ENCODE measurements at regions not wholly inside any gene's neighbourhood (a gene's known extent, or its start where the extent isn't known, plus 50 kb on each side); places are given as distances from the start of the nearest gene placed in this dataset.

GRCh38 chr5:153893817-153894216 is 144.9 kb downstream of the FAM114A2 start:
- TF ChIP-seq EGR1 (IDR thresholded peaks at IDR 0.05; ENCODE audit: low read depth) (no peak), POLR2A (IDR thresholded peaks at IDR 0.05; ENCODE audit: borderline replicate concordance, extremely low read depth, insufficient read depth, insufficient read length) (no peak), MAX (IDR thresholded peaks at IDR 0.05) (no peak), POLR2AphosphoS5 (IDR thresholded peaks at IDR 0.05; ENCODE audit: low read depth, low read length) (no peak), ZNF274 (IDR thresholded peaks at IDR 0.05; ENCODE audit: low read depth, low read length) (no peak), EZH2 (IDR thresholded peaks at IDR 0.05) (no peak), FOSL1 (IDR thresholded peaks at IDR 0.05; ENCODE audit: low read depth) (no peak), REST (IDR thresholded peaks at IDR 0.05; ENCODE audit: low read depth) (no peak), YY1 (IDR thresholded peaks at IDR 0.05; ENCODE audit: extremely low read depth, insufficient replicate concordance, low read depth, low read length) (no peak), SP1 (IDR thresholded peaks at IDR 0.05; ENCODE audit: low read depth) (no peak)
- TF ChIP-seq, protein P1, sequence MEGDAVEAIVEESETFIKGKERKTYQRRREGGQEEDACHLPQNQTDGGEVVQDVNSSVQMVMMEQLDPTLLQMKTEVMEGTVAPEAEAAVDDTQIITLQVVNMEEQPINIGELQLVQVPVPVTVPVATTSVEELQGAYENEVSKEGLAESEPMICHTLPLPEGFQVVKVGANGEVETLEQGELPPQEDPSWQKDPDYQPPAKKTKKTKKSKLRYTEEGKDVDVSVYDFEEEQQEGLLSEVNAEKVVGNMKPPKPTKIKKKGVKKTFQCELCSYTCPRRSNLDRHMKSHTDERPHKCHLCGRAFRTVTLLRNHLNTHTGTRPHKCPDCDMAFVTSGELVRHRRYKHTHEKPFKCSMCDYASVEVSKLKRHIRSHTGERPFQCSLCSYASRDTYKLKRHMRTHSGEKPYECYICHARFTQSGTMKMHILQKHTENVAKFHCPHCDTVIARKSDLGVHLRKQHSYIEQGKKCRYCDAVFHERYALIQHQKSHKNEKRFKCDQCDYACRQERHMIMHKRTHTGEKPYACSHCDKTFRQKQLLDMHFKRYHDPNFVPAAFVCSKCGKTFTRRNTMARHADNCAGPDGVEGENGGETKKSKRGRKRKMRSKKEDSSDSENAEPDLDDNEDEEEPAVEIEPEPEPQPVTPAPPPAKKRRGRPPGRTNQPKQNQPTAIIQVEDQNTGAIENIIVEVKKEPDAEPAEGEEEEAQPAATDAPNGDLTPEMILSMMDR (IDR thresholded peaks at IDR 0.05 in 2 of 3, conservative IDR thresholded peaks at IDR 0.05 in 1 of 3; ENCODE audit: borderline replicate concordance in 1 of 3, insufficient read depth in 1 of 3, low read depth in 2 of 3, low read length in 2 of 3), result no peak
- TF ChIP-seq, protein P2, sequence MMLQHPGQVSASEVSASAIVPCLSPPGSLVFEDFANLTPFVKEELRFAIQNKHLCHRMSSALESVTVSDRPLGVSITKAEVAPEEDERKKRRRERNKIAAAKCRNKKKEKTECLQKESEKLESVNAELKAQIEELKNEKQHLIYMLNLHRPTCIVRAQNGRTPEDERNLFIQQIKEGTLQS (IDR thresholded peaks at IDR 0.05), result no peak

Measured in HCT116 (cell line).